ENCODE measurements at regions not wholly inside any gene's neighbourhood (a gene's known extent, or its start where the extent isn't known, plus 50 kb on each side); places are given as distances from the start of the nearest gene placed in this dataset.
"Not testable (repeated sequence)": the region's sequence is repeated elsewhere in the genome, so short reads cannot be mapped to it uniquely, and the experiment has no call there.

GRCh38 chr1:120238867-120239266 lies 62.5 kb upstream of the SEC22B start:
- not testable (repeated sequence) for TF ChIP-seq EZH2phosphoT487 (IDR thresholded peaks at IDR 0.05; ENCODE audit: borderline replicate concordance, low read depth, low read length); CTCF (conservative IDR thresholded peaks at IDR 0.05; ENCODE audit: low read length)

All from OCI-LY7 (cell line).